Inflammatory macrophage (primary cell): ENCODE measurements at regions not wholly inside any gene's neighbourhood (a gene's known extent, or its start where the extent isn't known, plus 50 kb on each side); places are given as distances from the start of the nearest gene placed in this dataset.
A peak's percentile ranks its signal among the peaks of the same experiment; 100 is the strongest.
"Not testable (repeated sequence)": the region's sequence is repeated elsewhere in the genome, so short reads cannot be mapped to it uniquely, and the experiment has no call there.

ENCODE experiments used
- DNase-seq, 2 donors: peaks; one replicate each; pipeline ENCODE4 v3.0.0-alpha.2; 2020 to 2022

GRCh38 chr4:141851246-141851891 lies 215.0 kb downstream of the IL15 start:
- no peak for DNase-seq

GRCh38 chr4:141853091-141853764 lies 216.8 kb downstream of the IL15 start:
- DNase-seq = no peak

- no peak for DNase-seq
Measured at GRCh38 chr4:141858437-141858836, 222.1 kb downstream of the IL15 start.

- DNase-seq = no peak
Measured at GRCh38 chr4:141860974-141861373, 224.6 kb downstream of the IL15 start.

GRCh38 chr4:141870152-141870551 lies 233.8 kb downstream of the IL15 start:
- DNase-seq = peak in 1 of 2 donors; percentile 13

GRCh38 chr4:141871086-141871770 lies 234.8 kb downstream of the IL15 start:
- peak; percentile 44 to 48 for DNase-seq

GRCh38 chr4:141882650-141883049 lies 246.3 kb downstream of the IL15 start:
- not testable (repeated sequence) for DNase-seq

- no peak for DNase-seq
Measured at GRCh38 chr4:141884070-141884469, 247.7 kb downstream of the IL15 start.

GRCh38 chr4:141885112-141885511 lies 248.7 kb downstream of the IL15 start:
- DNase-seq = no peak

GRCh38 chr4:141890279-141890678 lies 253.9 kb downstream of the IL15 start:
- DNase-seq = no peak

- no peak for DNase-seq
Measured at GRCh38 chr4:141891260-141892120, 255.1 kb downstream of the IL15 start.

GRCh38 chr4:141896687-141897086 lies 260.3 kb downstream of the IL15 start:
- no peak for DNase-seq

- DNase-seq = peak in 1 of 2 donors; percentile 2
Measured at GRCh38 chr4:141898346-141898745, 262.0 kb downstream of the IL15 start.

GRCh38 chr4:141899103-141899502 lies 262.7 kb downstream of the IL15 start:
- no peak for DNase-seq

- no peak for DNase-seq
Measured at GRCh38 chr4:141899541-141899940, 263.2 kb downstream of the IL15 start.

GRCh38 chr4:141900856-141901255 lies 264.5 kb downstream of the IL15 start:
- no peak for DNase-seq

GRCh38 chr4:141905751-141906150 lies 269.4 kb downstream of the IL15 start:
- DNase-seq = no peak

GRCh38 chr4:141909541-141909940 lies 273.2 kb downstream of the IL15 start:
- DNase-seq = no peak

GRCh38 chr4:141912831-141913230 lies 276.4 kb downstream of the IL15 start:
- no peak for DNase-seq

GRCh38 chr4:141913928-141914327 lies 277.5 kb downstream of the IL15 start:
- no peak for DNase-seq

GRCh38 chr4:141914746-141915145 lies 278.4 kb downstream of the IL15 start:
- DNase-seq = no peak

GRCh38 chr4:141919649-141920048 lies 283.3 kb downstream of the IL15 start:
- DNase-seq = no peak

- DNase-seq = no peak
Measured at GRCh38 chr4:141921293-141921692, 284.9 kb downstream of the IL15 start.
